ENCODE measurements at regions not wholly inside any gene's neighbourhood (a gene's known extent, or its start where the extent isn't known, plus 50 kb on each side); places are given as distances from the start of the nearest gene placed in this dataset.
A peak's percentile ranks its signal among the peaks of the same experiment; 100 is the strongest.
"Not testable (repeated sequence)": the region's sequence is repeated elsewhere in the genome, so short reads cannot be mapped to it uniquely, and the experiment has no call there.

- no peak for ATAC-seq
- ChIA-PET CTCF (interaction anchor here (0.6 to 18.9 kb wide), 7 partner anchors 10 to 200 kb away, joined by 3 to 371 read pairs (median 3); no protein-coding TSS in a partner anchor), POLR2A (no interaction called here)
- 83% methylated on average over 6 of the region's 6 CpGs for WGBS (ENCODE audit: missing lambda C conversion rate)
- Histone ChIP-seq H3K27ac (peak overlapping the region in 1 of 2 experiments; percentile 53; a peak in 3 of 6 replicates), H3K4me2 (peak overlapping the region; percentile 24), H3K4me3 (no peak overlapping the region), H3K9me3 (no peaks in the 10 kb centered on the region), H3K4me1 (peaks cover 28% of the 10 kb centered on the region)
- TF ChIP-seq TFCP2L1 (CRISPR knock-in tag; IDR thresholded peaks at IDR 0.05) (no peak), FOXS1 (CRISPR knock-in tag; IDR thresholded peaks at IDR 0.05) (no peak), HOXA7 (CRISPR knock-in tag; IDR thresholded peaks at IDR 0.05) (no peak), EHF (CRISPR knock-in tag; IDR thresholded peaks at IDR 0.05) (no peak), EHMT2 (IDR thresholded peaks at IDR 0.05; ENCODE audit: low read depth) (no peak), ZC3H11A (IDR thresholded peaks at IDR 0.05) (no peak), JUNB (IDR thresholded peaks at IDR 0.05) (no peak), HOXB13 (CRISPR knock-in tag; IDR thresholded peaks at IDR 0.05; ENCODE audit: low read depth) (no peak), TP53 (CRISPR knock-in tag; IDR thresholded peaks at IDR 0.05) (no peak), MAX (IDR thresholded peaks at IDR 0.05) (no peak), CTCF (IDR thresholded peaks at IDR 0.05) (no peak), CHD2 (IDR thresholded peaks at IDR 0.05; ENCODE audit: low read length, partially characterized antibody) (no peak), CBX8 (IDR thresholded peaks at IDR 0.05) (no peak), RFX5 (IDR thresholded peaks at IDR 0.05) (no peak), ZFP36 (IDR thresholded peaks at IDR 0.05; ENCODE audit: borderline replicate concordance, partially characterized antibody) (no peak), MAZ (IDR thresholded peaks at IDR 0.05; ENCODE audit: borderline replicate concordance, low read depth, low read length) (no peak), ATOH8 (CRISPR knock-in tag; IDR thresholded peaks at IDR 0.05; ENCODE audit: low read depth) (no peak), NFE2L2 (conservative IDR thresholded peaks at IDR 0.05; ENCODE audit: low read length) (no peak), USF2 (IDR thresholded peaks at IDR 0.05) (no peak)
- FAIRE-seq, result no peak
- no peak for DNase-seq (ENCODE audit: low read depth in 1 of 2, low spot score in 1 of 2)
These were observed 88.8 kb upstream of the DMRT1 start for GRCh38 chr9:752681-753200.

- ATAC-seq; FAIRE-seq; H3K27ac ChIP-seq; H3K4me2 ChIP-seq; H3K9me3 ChIP-seq; POLR2A ChIA-PET; DNase-seq (ENCODE audit: low read depth in 1 of 2, low spot score in 1 of 2); H3K4me3 ChIP-seq: not testable (repeated sequence)
- peaks cover 28% of the 10 kb centered on the region for H3K4me1 ChIP-seq
- CTCF ChIA-PET, result interaction anchor here (18.9 kb wide), 1 partner anchor 135 kb away, joined by 371 read pairs; no protein-coding TSS in a partner anchor
- WGBS (ENCODE audit: missing lambda C conversion rate), result 87% methylated on average over 9 of the region's 9 CpGs
These were observed 87.8 kb upstream of the DMRT1 start for GRCh38 chr9:753734-754133.

- Histone ChIP-seq H3K9me3 (no peaks in the 10 kb centered on the region), H3K4me1 (peaks cover 28% of the 10 kb centered on the region), H3K27ac (no peak overlapping the region), H3K4me3 (no peak overlapping the region), H3K4me2 (no peak overlapping the region)
- ChIA-PET POLR2A (no interaction called here), CTCF (interaction anchor here (1.3 to 18.9 kb wide), 4 partner anchors 11 to 368 kb away, joined by 3 to 371 read pairs (median 14); no protein-coding TSS in a partner anchor)
- DNase-seq (ENCODE audit: low read depth in 1 of 2, low spot score in 1 of 2) (no peak), FAIRE-seq (no peak), ATAC-seq (no peak)
- WGBS (ENCODE audit: missing lambda C conversion rate), result 71% methylated on average over 9 of the region's 9 CpGs
- TF ChIP-seq HDAC2 (IDR thresholded peaks at IDR 0.05), result no peak
- TF ChIP-seq POLR2A (IDR thresholded peaks at IDR 0.05; ENCODE audit: low read length), result no peak
- no peak for TF ChIP-seq MAFK (IDR thresholded peaks at IDR 0.05; ENCODE audit: partially characterized antibody)
- TF ChIP-seq HOXA7 (CRISPR knock-in tag; IDR thresholded peaks at IDR 0.05), result no peak
- no peak for TF ChIP-seq CHD4 (IDR thresholded peaks at IDR 0.05; ENCODE audit: borderline replicate concordance)
- TF ChIP-seq SMC3 (IDR thresholded peaks at IDR 0.05), result no peak
- TF ChIP-seq RCOR1 (IDR thresholded peaks at IDR 0.05; ENCODE audit: low read depth, low read length), result no peak
- no peak for TF ChIP-seq HEYL (CRISPR knock-in tag; IDR thresholded peaks at IDR 0.05)
- TF ChIP-seq ZFP36 (IDR thresholded peaks at IDR 0.05; ENCODE audit: borderline replicate concordance, partially characterized antibody), result no peak
- TF ChIP-seq USF2 (IDR thresholded peaks at IDR 0.05), result no peak
- no peak for TF ChIP-seq BHLHE40 (IDR thresholded peaks at IDR 0.05; ENCODE audit: low read depth, low read length)
- no peak for TF ChIP-seq HES2 (IDR thresholded peaks at IDR 0.05)
- no peak for TF ChIP-seq RNF2 (IDR thresholded peaks at IDR 0.05; ENCODE audit: borderline replicate concordance, low read depth)
These were observed 87.2 kb upstream of the DMRT1 start for GRCh38 chr9:754150-754931.

Data from A549 (cell line).